ENCODE measurements at regions not wholly inside any gene's neighbourhood (a gene's known extent, or its start where the extent isn't known, plus 50 kb on each side); places are given as distances from the start of the nearest gene placed in this dataset.

GRCh38 chr15:57820119-57820518, 113.6 kb downstream of the POLR2M start:
- no peak for DNase-seq (ENCODE audit: low spot score)
- Histone ChIP-seq H3K4me3 (ENCODE audit: low read depth in 1 of 3, low read length in 3 of 3) (no peak overlapping the region), H3K9me3 (ENCODE audit: control insufficient read depth in 4 of 4, low read length in 3 of 4) (no peaks in the 10 kb centered on the region), H3K27me3 (ENCODE audit: control insufficient read depth in 4 of 4, insufficient read depth in 4 of 4, low read length in 3 of 4) (no peaks in the 10 kb centered on the region), H3K4me1 (ENCODE audit: control insufficient read depth in 4 of 4, insufficient read depth in 4 of 4, low read length in 3 of 4) (no peaks in the 10 kb centered on the region), H3K36me3 (ENCODE audit: control insufficient read depth in 4 of 4, insufficient read depth in 3 of 4, low read depth in 1 of 4, low read length in 3 of 4) (no peaks in the 10 kb centered on the region), H3K27ac (ENCODE audit: low read depth in 1 of 2, low read length in 2 of 2) (no peak overlapping the region), H3K9ac (ENCODE audit: low read depth in 1 of 2, low read length in 2 of 2) (no peak overlapping the region)
- TF ChIP-seq REST (IDR thresholded peaks at IDR 0.05) (no peak), RAD21 (IDR thresholded peaks at IDR 0.05) (no peak), GABPA (IDR thresholded peaks at IDR 0.05 in 1 of 2, conservative IDR thresholded peaks at IDR 0.05 in 1 of 2) (no peak), EGR1 (IDR thresholded peaks at IDR 0.05; ENCODE audit: low read depth in 2 of 2) (no peak), HNF4G (IDR thresholded peaks at IDR 0.05) (no peak), TAF1 (conservative IDR thresholded peaks at IDR 0.05) (no peak), FOXA1 (IDR thresholded peaks at IDR 0.05) (no peak), RXRA (IDR thresholded peaks at IDR 0.05) (no peak), JUND (IDR thresholded peaks at IDR 0.05) (no peak), NR2F2 (IDR thresholded peaks at IDR 0.05) (no peak), YY1 (IDR thresholded peaks at IDR 0.05) (no peak), FOXA2 (IDR thresholded peaks at IDR 0.05) (no peak), ATF3 (IDR thresholded peaks at IDR 0.05) (no peak), ZBTB33 (IDR thresholded peaks at IDR 0.05) (no peak)
- WGBS, result 37% methylated on average over 2 of the region's 2 CpGs

GRCh38 chr15:57821826-57822225, 115.3 kb downstream of the POLR2M start:
- Histone ChIP-seq H3K27ac (ENCODE audit: low read depth in 1 of 2, low read length in 2 of 2) (no peak overlapping the region), H3K9ac (ENCODE audit: low read depth in 1 of 2, low read length in 2 of 2) (no peak overlapping the region), H3K4me1 (ENCODE audit: control insufficient read depth in 4 of 4, insufficient read depth in 4 of 4, low read length in 3 of 4) (no peaks in the 10 kb centered on the region), H3K27me3 (ENCODE audit: control insufficient read depth in 4 of 4, insufficient read depth in 4 of 4, low read length in 3 of 4) (no peaks in the 10 kb centered on the region), H3K36me3 (ENCODE audit: control insufficient read depth in 4 of 4, insufficient read depth in 3 of 4, low read depth in 1 of 4, low read length in 3 of 4) (no peaks in the 10 kb centered on the region), H3K9me3 (ENCODE audit: control insufficient read depth in 4 of 4, low read length in 3 of 4) (no peaks in the 10 kb centered on the region), H3K4me3 (ENCODE audit: low read depth in 1 of 3, low read length in 3 of 3) (no peak overlapping the region)
- 75% methylated on average over 2 of the region's 2 CpGs for WGBS
- TF ChIP-seq FOXA2 (IDR thresholded peaks at IDR 0.05) (no peak), HNF4G (IDR thresholded peaks at IDR 0.05) (no peak)
- no peak for DNase-seq (ENCODE audit: low spot score)

- H3K27ac ChIP-seq (ENCODE audit: low read depth in 1 of 2, low read length in 2 of 2), result no peak overlapping the region
- H3K4me1 ChIP-seq (ENCODE audit: control insufficient read depth in 4 of 4, insufficient read depth in 4 of 4, low read length in 3 of 4), result no peaks in the 10 kb centered on the region
- 78% methylated on average over 6 of the region's 6 CpGs for WGBS
- no peaks in the 10 kb centered on the region for H3K9me3 ChIP-seq (ENCODE audit: control insufficient read depth in 4 of 4, low read length in 3 of 4)
- no peak overlapping the region for H3K4me3 ChIP-seq (ENCODE audit: low read depth in 1 of 3, low read length in 3 of 3)
- no peak overlapping the region for H3K9ac ChIP-seq (ENCODE audit: low read depth in 1 of 2, low read length in 2 of 2)
- no peak for DNase-seq (ENCODE audit: low spot score)
- no peaks in the 10 kb centered on the region for H3K36me3 ChIP-seq (ENCODE audit: control insufficient read depth in 4 of 4, insufficient read depth in 3 of 4, low read depth in 1 of 4, low read length in 3 of 4)
- no peaks in the 10 kb centered on the region for H3K27me3 ChIP-seq (ENCODE audit: control insufficient read depth in 4 of 4, insufficient read depth in 4 of 4, low read length in 3 of 4)
- TF ChIP-seq SP1 (IDR thresholded peaks at IDR 0.05) (peak; percentile 14), FOXA2 (IDR thresholded peaks at IDR 0.05) (no peak), REST (IDR thresholded peaks at IDR 0.05) (no peak), NR2F2 (IDR thresholded peaks at IDR 0.05) (no peak), ATF3 (IDR thresholded peaks at IDR 0.05) (no peak), MAX (IDR thresholded peaks at IDR 0.05) (no peak)
Observed at GRCh38 chr15:57823325-57823882, 116.9 kb downstream of the POLR2M start.

Data from liver (tissue), 7 donors.